NOMO-1 (cell line): ENCODE measurements at regions not wholly inside any gene's neighbourhood (a gene's known extent, or its start where the extent isn't known, plus 50 kb on each side); places are given as distances from the start of the nearest gene placed in this dataset.
"Not testable (repeated sequence)": the region's sequence is repeated elsewhere in the genome, so short reads cannot be mapped to it uniquely, and the experiment has no call there.

ENCODE experiments used
- DNase-seq, 2 experiments: peaks; one replicate each; lab custom pipeline; 2025; ENCODE audit not compliant: unreplicated experiment in 2 of 2; lab: John Stamatoyannopoulos, UW

GRCh38 chr18:78508228-78508824 is 471.3 kb upstream of the SALL3 start:
- DNase-seq, result not testable (repeated sequence)

- DNase-seq, result no peak
Measured at GRCh38 chr18:78510091-78510490, 469.5 kb upstream of the SALL3 start.

DNA sequence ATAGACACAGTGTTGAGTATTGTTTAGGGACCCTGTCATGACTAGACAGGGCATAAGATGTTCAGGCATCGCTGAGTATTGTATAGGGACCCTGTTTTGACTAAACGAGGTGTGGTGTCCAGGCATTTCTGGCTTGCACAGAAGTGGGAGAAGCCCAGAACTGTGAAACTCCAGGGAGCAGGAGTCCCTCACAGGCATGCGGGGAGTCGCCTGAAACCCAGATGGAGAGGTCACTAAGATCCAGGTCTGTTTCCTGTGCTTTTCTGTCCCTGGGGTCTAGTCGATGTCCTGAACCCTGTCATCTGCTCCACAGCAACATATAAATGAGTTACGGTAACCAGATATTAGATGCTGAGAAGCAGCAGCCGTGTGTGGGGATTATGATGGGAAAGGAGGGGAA is 469.0 kb upstream of the SALL3 start:
- no peak for DNase-seq

- DNase-seq, result no peak
Measured at GRCh38 chr18:78511666-78512601, 467.7 kb upstream of the SALL3 start.

DNA sequence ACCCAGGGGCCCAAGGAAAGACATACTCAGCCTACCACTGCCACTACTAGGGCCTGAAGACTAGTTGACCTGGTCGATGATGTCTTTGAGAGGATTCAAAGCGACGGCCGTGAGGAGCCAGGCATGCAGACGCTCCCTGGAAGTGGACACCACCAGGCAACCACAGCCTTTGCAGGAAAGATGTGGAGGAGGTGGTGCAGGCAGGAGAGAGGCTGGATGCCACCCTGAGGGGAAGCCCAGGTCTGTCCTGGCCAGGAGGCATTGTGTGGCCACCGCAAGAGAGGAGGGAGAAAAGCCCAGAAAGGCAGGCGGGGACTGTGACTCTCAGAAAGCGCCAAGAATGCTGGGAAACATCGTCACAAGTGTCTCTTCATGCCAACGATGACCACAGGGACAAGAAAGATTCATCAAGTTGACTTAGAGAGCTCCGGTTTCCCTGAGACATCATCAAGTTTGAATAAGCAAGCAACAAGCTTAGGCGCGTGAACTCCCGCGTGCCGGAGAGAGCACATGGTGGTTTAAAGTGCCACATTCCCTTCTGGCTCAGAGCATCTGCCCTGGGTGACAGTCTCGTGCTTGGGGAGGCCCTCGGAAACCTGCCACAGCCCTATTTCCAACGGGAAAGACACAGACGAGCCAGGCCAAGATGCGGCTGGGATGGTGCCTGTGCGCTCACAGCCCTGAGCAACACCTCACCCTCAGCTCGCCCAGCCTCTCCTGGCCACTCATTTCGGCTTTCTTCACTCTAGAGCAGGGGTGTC is 464.5 kb upstream of the SALL3 start:
- no peak for DNase-seq

GRCh38 chr18:78517328-78517727 is 462.3 kb upstream of the SALL3 start:
- DNase-seq, result no peak

GRCh38 chr18:78517973-78518372 is 461.6 kb upstream of the SALL3 start:
- no peak for DNase-seq

GRCh38 chr18:78518805-78519204 is 460.8 kb upstream of the SALL3 start:
- no peak for DNase-seq

DNA sequence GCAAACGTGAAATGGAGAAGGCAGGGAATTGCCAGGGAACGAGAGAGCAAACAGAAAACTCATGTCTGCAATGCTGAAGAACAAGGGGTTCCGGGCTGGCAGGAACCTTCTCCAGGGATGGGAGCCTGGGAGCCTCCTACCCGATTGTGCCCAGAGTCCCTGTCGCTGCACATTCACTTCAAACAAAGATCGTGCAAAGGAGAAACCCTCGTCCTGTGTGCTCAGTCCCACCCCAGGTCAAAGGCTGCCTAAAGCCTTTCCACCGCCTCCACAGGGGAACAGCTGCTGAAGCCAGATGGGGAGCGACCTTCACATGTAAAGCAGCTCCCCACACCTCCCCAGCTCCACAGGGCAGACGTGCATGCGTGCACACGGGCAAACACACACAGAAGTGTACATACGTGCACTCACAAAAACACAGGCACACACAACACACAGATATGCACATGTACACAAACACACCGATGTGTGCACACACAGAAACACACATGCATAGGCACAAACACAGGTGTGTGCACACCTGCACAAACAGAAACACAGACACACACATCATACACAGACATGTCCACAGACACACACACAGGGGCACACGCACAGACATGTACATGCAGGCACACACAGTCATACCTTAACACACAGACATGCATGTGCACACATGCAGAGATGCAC is 460.1 kb upstream of the SALL3 start:
- DNase-seq, result no peak

- no peak for DNase-seq
Measured at GRCh38 chr18:78521136-78521535, 458.5 kb upstream of the SALL3 start.

DNA sequence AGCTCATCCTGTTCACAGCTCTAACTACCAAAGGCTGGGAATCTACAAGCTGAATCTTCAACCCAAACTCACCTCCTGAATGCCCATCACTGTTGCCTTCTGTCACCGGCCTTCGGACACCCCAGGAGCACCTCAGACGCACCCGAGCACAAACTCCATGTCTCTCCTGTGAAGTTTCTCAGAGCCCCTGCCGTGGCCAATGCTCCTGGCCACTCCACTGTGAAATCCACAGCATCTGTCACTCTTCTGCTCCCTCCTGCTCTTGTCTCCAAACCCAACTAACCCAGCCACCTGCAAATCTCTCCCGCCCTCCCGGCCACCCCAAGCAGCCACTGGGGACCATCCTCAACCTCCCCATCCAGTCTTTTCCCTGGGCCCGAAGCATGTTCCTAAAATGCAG is 457.9 kb upstream of the SALL3 start:
- DNase-seq, result no peak

DNA sequence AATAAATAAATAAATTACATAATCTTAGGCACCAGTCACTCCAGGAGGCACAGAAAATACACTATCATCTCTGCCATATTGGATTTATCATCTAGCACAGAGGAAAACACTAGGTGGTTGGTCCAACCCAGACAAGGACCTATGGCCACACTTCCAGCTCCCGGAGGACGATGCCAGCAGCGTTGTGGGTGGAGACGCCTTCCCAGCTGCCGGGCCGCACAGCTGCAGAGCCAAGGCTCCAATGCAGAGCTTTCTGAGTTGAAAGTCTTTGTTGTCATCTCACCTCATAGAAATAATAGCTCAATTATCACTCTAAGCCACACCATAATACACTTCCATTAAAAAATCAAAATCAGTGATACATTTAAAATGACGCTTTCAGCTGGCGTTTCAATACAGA is 457.1 kb upstream of the SALL3 start:
- no peak for DNase-seq

GRCh38 chr18:78523850-78524249 is 455.8 kb upstream of the SALL3 start:
- no peak for DNase-seq

- peak in 1 of 2 experiments; percentile 8 for DNase-seq
Measured at GRCh38 chr18:78525366-78526111, 454.1 kb upstream of the SALL3 start.

DNA sequence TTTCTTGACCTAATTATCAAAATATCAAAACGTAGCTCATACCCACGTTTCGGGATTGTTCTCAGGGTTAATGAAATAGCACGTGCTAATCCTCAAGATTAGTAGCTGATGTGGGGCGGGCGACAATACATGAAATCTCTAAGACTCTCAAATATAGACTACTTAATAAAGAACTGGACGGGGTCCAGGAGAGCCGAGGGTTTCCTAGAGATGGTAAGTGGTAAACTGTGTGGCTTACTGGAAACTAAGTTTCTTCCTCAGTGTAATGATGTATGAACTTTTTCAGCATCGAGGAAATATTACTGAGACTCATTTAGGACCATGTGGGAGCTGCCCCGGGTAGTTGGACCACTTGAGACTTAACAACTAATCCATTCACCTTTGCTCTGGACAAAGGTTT is 453.3 kb upstream of the SALL3 start:
- no peak for DNase-seq

DNA sequence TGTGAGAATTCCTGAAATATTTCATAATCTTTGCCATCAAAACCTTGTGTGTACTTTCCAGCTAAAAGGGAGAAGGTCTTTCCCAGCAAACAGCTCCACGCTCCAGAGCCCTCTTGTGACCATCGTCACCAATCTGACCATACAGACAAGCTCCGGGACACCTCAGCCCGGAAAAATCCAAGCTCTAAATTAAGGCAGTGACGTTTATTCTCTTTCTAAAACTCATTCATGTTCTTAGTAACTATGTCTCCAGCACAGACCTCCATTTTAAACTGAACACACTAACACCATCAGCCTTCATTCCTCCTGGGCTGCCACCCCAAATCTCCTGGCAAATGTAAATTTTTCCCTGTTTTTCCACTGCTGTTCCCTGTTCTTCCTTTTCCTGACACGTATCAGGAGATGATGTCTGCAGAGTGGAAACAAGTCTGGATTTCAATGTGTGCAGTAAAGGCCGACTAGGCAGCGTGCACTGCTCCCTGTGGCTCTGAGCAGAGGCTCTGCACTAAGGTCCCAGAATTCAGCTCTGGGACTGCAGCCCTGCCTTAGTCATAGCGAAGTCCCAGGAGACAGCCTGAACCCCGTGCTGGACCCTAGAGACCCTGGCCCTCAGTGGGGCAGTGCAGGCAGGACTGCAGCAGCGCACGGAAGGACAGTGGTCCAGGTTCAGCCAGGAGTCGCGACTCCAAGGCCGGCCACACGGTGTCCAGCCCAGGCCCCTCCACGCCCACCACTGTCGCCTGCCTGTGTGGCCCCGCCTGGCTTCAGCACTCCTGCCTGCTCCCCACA is 452.5 kb upstream of the SALL3 start:
- no peak for DNase-seq

- no peak for DNase-seq
Measured at GRCh38 chr18:78527984-78528383, 451.6 kb upstream of the SALL3 start.

- no peak for DNase-seq
Measured at GRCh38 chr18:78528411-78529258, 451.0 kb upstream of the SALL3 start.

- DNase-seq, result no peak
Measured at GRCh38 chr18:78531637-78532036, 448.0 kb upstream of the SALL3 start.
